GM23248 (cell line): ENCODE measurements at regions not wholly inside any gene's neighbourhood (a gene's known extent, or its start where the extent isn't known, plus 50 kb on each side); places are given as distances from the start of the nearest gene placed in this dataset.

Source experiments
- EZH2 ChIP-seq: fragments of 200-600 bp; sonication (generic); IDR thresholded peaks from 2 replicates; pipeline ENCODE4 v1.6.1; 2018; ENCODE audit warnings: antibody characterized with exemption, mild to moderate bottlenecking; ENCODE audit not compliant: insufficient read depth, poor library complexity, severe bottlenecking
- EZH2phosphoT487 ChIP-seq: fragments of 200-600 bp; sonication (generic); IDR thresholded peaks from 2 replicates; pipeline ENCODE4 v1.6.1; 2018; ENCODE audit warnings: antibody characterized with exemption, moderate library complexity, mild to moderate bottlenecking, low read depth; ENCODE audit not compliant: insufficient read depth

GRCh38 chr7:66523409-66523808, 105.3 kb upstream of the KCTD7 start:
- TF ChIP-seq EZH2 (no peak), EZH2phosphoT487 (no peak)
